Right hindlimb (tissue), 1 donor: ENCODE measurements at regions not wholly inside any gene's neighbourhood (a gene's known extent, or its start where the extent isn't known, plus 50 kb on each side); places are given as distances from the start of the nearest gene placed in this dataset.
"Not testable (repeated sequence)": the region's sequence is repeated elsewhere in the genome, so short reads cannot be mapped to it uniquely, and the experiment has no call there.

Experiments
- DNase-seq: peaks from one replicate; pipeline ENCODE4 v3.0.0-alpha.2; 2018

- DNase-seq, result no peak
Measured at GRCh38 chr2:57368190-57368589, 678.4 kb upstream of the VRK2 start.

DNA sequence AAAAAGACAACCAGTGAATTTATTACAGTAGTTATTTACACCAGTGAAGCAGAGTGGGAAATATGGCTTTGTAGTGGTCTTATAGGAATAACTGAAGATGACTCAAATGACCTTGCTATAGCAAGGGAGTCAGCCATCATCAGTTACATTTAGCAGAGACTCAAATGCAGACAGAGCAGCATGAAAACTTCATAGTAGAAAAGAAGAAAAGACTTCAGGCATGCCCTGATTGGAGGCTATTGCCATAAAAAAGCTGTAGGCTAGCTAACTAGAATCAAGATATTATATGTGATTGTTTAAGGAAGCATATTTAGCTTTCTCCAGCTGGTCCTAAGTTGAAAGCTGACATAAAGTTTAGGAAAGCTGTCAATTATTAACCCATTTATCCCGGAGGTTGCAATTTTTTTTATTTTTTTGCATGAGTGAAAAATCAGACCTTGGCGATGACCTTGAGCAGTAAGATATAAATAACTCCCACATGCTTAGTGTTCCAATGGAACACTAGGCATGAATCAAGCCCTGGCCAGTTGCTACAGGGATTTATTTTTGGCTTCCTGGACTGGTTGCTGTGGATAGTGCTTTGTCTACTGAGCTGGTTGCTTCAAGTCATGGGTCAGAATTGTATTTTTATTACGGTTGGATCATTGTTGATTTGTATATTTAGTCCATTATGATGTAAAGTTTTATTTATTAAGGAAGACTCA, 675.6 kb upstream of the VRK2 start:
- peak; percentile 19 for DNase-seq

GRCh38 chr2:57372237-57372984, 674.2 kb upstream of the VRK2 start:
- DNase-seq, result no peak

GRCh38 chr2:57373530-57373929, 673.1 kb upstream of the VRK2 start:
- DNase-seq, result no peak

GRCh38 chr2:57376985-57377384, 669.6 kb upstream of the VRK2 start:
- DNase-seq, result no peak

GRCh38 chr2:57386305-57386704, 660.3 kb upstream of the VRK2 start:
- DNase-seq, result no peak

DNA sequence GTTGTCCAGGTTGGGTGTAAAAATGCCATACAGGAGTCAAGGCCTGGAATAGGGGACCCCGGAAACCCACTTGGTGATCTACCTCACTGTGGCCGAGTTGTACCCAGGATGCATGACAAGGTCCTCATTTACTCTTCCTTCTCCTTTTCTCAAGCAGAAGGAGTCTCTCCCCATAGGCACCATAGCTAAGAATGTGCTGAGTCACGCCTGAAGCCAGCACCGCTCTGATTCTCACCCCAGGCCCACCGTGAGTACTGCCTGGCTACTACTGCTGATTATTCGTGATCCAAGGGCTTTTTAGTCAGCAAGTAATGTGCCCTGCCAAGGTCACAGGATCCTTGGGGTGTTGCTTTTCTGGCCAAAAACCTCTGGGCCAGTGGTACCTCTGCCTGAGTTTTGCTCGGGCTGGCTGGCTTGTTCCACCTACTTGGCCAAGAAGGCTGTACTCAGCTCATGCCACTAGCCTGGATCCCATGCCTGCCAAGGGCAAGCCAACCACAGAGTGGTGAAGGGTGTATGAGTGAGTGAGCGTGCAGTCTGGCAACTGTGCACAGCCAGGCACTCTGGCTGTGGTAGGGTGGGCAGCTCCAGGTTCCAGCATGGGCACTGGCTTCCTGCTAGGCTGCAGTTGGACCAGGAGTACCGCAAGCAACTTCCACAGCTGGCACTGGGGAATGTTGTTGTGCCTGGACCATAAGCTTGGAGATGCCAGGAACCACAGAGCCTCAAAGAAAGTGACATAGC, 650.1 kb upstream of the VRK2 start:
- no peak for DNase-seq

- no peak for DNase-seq
Measured at GRCh38 chr2:57397550-57398360, 648.9 kb upstream of the VRK2 start.

GRCh38 chr2:57399057-57399456, 647.5 kb upstream of the VRK2 start:
- DNase-seq, result no peak

GRCh38 chr2:57402096-57402495, 644.5 kb upstream of the VRK2 start:
- no peak for DNase-seq

DNA sequence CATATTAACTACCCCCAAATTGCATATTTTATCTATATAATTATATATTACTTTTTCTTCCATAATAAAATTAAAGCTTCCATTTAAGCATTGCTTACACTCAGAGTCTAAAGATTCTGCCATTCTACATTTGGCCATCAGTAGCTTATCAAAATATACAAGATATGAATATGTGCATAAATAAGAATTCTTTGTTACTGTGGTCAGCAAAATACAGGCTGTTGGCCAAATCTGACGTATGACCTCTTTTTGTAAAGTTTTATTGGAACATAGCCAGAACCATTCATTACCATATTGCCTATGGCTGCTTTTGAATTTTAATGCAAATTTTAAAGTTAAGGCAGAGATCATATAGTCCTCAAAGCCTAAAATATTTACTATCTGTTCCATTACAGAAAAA, 643.9 kb upstream of the VRK2 start:
- no peak for DNase-seq

GRCh38 chr2:57407772-57408201, 638.8 kb upstream of the VRK2 start:
- DNase-seq, result no peak

DNA sequence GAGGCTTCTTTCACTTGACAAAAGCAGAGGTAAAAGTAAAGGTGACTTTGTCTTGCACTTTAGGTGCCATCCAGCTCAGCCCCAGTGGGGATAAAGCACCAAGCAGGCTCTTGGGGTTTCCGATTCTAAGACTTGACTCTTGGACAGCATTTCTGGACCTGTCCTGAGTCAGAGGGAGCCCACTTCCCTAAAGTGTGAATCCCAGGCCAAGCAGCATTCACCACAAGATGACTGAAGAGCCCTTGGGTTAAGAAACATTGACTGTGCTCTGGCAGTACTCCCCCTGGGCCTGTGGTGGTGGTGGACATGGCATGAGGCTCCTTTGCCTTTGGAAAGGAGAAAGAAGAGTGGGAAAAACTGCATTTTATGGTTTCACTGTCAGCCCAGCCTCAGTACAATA, 638.0 kb upstream of the VRK2 start:
- no peak for DNase-seq

GRCh38 chr2:57417007-57417406, 629.6 kb upstream of the VRK2 start:
- DNase-seq, result no peak

GRCh38 chr2:57418859-57419346, 627.7 kb upstream of the VRK2 start:
- DNase-seq, result not testable (repeated sequence)

- DNase-seq, result no peak
Measured at GRCh38 chr2:57429831-57430230, 616.8 kb upstream of the VRK2 start.

DNA sequence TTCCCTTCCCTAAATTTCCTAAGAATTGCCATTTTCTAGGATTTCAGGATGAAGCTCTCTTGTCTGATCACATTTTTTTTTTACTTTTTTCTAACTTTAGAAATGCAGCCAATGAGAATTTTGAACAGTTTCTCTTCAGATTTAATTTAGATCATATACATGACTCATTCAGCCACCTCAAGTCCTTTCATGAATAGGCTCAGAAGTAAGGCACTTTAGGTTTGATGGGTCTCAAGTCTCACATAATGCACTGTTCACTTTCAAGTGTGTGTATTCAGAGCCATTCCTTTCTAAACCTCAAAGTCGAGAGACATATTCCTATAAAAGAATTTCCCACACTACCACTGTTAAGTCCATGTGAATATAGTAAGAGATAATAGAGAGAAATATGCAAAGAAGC, 614.1 kb upstream of the VRK2 start:
- DNase-seq, result no peak

GRCh38 chr2:57434441-57434840, 612.2 kb upstream of the VRK2 start:
- DNase-seq, result no peak

DNA sequence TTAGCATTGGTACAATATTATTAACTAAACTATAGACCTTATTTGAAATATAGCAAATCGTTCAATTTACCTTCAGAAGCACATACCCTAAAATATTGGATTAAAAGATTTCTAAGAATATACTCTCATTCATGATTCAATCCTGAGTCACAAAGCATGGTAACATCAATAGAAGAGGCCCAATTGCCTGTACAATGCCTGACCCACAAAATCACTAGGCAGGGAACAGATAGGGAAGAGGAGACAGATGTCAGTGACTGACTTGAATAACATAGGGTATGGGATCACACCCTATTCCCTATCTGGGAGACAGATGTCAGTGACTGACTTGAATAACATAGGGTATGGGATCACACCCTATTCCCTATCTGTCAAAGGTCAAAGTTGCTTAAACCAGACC, 611.6 kb upstream of the VRK2 start:
- no peak for DNase-seq

GRCh38 chr2:57437077-57437476, 609.5 kb upstream of the VRK2 start:
- no peak for DNase-seq

DNA sequence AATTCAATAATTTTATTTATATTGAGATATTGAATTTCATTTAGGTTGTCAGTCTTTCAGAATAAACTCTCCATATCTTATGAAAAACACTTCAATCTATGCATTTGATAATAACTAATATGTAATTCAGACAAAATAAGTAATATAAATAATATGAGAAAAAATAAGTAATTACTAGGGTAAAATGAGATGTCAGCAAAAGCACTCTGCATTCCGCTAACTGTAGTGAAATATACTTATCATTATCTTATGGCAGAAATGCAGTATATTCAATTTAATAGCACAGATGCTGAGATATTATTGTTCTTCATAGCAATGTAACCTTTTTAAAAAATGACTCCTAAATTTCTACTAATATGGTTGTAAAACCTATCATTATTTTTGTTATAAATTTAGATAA, 606.2 kb upstream of the VRK2 start:
- DNase-seq, result no peak

DNA sequence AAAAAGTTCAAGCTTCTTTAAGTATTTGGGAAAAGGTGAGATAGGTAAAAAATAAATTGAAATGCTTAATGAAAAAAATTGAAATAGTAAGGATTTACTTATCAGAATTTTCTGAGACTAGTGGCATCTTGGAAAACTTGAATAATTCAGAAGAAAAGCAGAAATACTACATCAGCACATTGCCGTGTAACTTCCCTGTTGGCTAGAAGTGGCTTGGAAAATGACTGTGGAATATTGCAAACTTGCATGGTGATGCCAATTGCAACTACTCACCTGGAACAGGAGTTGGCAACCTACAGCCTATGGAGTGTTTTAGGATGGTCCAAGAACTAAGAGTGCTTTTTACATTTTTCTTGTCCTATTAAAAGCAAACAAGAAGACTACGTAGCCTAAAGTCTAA, 603.5 kb upstream of the VRK2 start:
- DNase-seq, result no peak

DNA sequence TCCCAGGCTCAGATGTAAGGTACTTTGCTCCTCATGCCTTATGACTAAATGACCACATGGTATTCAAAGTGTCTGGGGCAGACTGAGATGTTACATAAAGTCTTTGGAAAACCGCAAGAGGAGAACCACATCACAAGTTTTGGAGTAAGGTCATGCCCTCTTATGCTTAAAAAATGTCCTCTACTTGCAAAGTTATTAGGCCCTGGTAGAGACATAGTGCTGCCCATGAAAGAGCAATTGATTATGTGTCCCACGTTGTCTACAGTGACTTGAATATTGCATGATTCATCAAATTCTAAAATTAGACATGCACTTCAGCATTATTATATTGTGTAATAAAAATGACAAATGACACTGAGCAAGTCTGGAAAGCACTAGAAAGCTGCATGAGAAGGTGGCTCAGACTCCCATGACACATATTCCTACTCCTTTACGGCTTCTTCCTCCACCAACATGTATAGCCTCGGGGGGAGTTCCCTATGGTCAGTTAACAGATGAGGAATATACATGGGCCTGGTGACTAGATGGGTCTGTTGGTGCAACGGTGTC, 602.6 kb upstream of the VRK2 start:
- no peak for DNase-seq
